NT2/D1 (cell line): ENCODE measurements at regions not wholly inside any gene's neighbourhood (a gene's known extent, or its start where the extent isn't known, plus 50 kb on each side); places are given as distances from the start of the nearest gene placed in this dataset.

Source experiments
- SUZ12 ChIP-seq: IDR thresholded peaks from 2 replicates; pipeline ENCODE4 v1.6.1; 2011; ENCODE audit not compliant: insufficient read length, insufficient read depth; ENCODE audit errors: extremely low read depth
- YY1 ChIP-seq: IDR thresholded peaks from 2 replicates; pipeline ENCODE4 v1.6.1; 2011; ENCODE audit not compliant: insufficient read length, insufficient read depth
- ZNF274 ChIP-seq: IDR thresholded peaks from 2 replicates; pipeline ENCODE4 v1.6.1; 2011; ENCODE audit warnings: mild to moderate bottlenecking, low read depth, low read length

GRCh38 chr10:113336549-113337130 is 216.2 kb upstream of the HABP2 start:
- TF ChIP-seq SUZ12 = no peak
- TF ChIP-seq YY1 = no peak
- no peak for TF ChIP-seq ZNF274
